Epithelial cell of proximal tubule (primary cell): ENCODE measurements at regions not wholly inside any gene's neighbourhood (a gene's known extent, or its start where the extent isn't known, plus 50 kb on each side); places are given as distances from the start of the nearest gene placed in this dataset.

Experiments
- DNase-seq: peaks from one replicate; pipeline ENCODE4 v3.0.0-alpha.2; 2011; ENCODE audit warnings: low read depth
- H3K4me3 ChIP-seq: 2 replicates; pipeline ENCODE4 v1.5.1; 2011; ENCODE audit warnings: low read depth, mild to moderate bottlenecking, low read length
- CTCF ChIP-seq: conservative IDR thresholded peaks from 2 replicates; pipeline ENCODE4 v1.5.1; 2012; ENCODE audit warnings: low read depth, mild to moderate bottlenecking, low read length

GRCh38 chr22:49519117-49519737, 308.4 kb downstream of the BRD1 start:
- no peak for DNase-seq
- H3K4me3 ChIP-seq: no peak overlapping the region
- no peak for TF ChIP-seq CTCF

GRCh38 chr22:49518436-49518970, 309.2 kb downstream of the BRD1 start:
- H3K4me3 ChIP-seq: no peak overlapping the region
- TF ChIP-seq CTCF: no peak
- no peak for DNase-seq

- TF ChIP-seq CTCF: no peak
- DNase-seq: no peak
- H3K4me3 ChIP-seq: no peak overlapping the region
Observed at GRCh38 chr22:49517667-49518185, 309.9 kb downstream of the BRD1 start.

GRCh38 chr22:49517211-49517610, 310.5 kb downstream of the BRD1 start:
- H3K4me3 ChIP-seq: no peak overlapping the region
- no peak for TF ChIP-seq CTCF
- DNase-seq: no peak

- no peak overlapping the region for H3K4me3 ChIP-seq
- no peak for TF ChIP-seq CTCF
- no peak for DNase-seq
Observed at GRCh38 chr22:49515475-49515874, 312.2 kb downstream of the BRD1 start.

- no peak for TF ChIP-seq CTCF
- no peak for DNase-seq
- H3K4me3 ChIP-seq: no peak overlapping the region
Observed at GRCh38 chr22:49514641-49515040, 313.0 kb downstream of the BRD1 start.

GRCh38 chr22:49514211-49514610, 313.5 kb downstream of the BRD1 start:
- no peak overlapping the region for H3K4me3 ChIP-seq
- no peak for TF ChIP-seq CTCF
- no peak for DNase-seq
